ENCODE measurements at regions not wholly inside any gene's neighbourhood (a gene's known extent, or its start where the extent isn't known, plus 50 kb on each side); places are given as distances from the start of the nearest gene placed in this dataset.
"Not testable (repeated sequence)": the region's sequence is repeated elsewhere in the genome, so short reads cannot be mapped to it uniquely, and the experiment has no call there.

- no peak for DNase-seq (ENCODE audit: low read depth)
Measured at GRCh38 chr1:117754061-117754969, 148.5 kb downstream of the TENT5C start.

DNA sequence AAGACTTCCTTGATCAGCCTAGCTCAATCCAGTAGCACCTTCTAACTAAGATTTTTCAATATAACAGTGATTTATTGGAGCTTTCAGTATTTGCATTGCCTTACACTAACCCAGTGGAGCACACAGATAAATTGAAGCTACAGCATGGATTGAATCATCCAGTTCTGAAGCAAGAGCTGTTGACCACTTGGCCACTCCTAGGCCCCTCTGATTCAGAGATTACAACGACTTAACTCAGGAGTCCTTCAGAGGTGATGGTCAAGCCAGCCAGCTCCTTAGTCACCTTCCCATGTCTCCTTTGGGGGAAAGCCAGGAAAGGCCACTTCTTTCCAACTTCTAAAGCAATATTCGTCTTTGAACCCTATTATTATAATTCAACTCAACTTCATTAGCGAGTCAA is 151.8 kb downstream of the TENT5C start:
- DNase-seq (ENCODE audit: low read depth) = no peak

DNA sequence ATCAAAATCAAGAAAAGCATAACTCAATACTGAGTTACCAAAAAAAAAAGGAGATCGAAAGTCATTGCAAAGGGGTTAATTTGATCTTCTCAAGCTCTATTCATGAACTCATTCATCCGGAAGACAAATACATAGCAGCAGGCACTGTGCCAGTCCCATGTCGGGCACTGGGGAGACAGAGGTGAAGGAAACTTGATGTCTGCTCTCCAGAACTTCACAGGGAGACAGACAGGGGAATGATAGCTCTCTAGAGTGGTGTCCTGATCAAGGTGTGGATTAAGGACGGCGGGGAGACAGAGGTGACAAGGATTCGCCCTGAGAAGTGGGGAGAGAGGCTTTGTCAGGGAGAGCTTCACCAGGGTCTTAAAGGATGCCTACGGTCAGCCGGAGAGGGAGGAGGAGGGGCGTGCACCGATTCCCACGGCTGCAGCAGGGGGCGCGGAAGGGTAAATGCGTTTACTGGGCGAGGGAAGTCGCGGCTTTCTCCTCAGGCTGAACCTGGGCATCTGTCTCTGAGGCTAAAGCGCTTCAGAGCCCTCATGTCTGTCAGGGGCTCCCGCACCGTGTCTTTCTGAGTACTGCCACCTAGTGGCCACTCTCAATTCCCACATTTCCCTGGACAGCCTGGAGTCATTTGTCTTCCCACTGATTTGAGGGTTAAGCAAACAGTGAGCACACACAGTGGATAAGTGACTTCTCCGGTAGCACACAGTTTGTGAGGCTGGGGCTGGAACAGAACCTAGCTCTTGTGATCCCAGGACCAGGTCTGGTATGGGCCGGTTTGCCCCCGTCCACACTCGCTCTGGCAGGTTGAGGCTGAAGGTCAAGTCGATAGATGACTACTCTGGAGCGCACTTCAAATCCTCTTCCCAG is 152.8 kb downstream of the TENT5C start:
- DNase-seq (ENCODE audit: low read depth) = peak; percentile 40

GRCh38 chr1:117759535-117759934 is 153.7 kb downstream of the TENT5C start:
- DNase-seq (ENCODE audit: low read depth) = no peak

DNA sequence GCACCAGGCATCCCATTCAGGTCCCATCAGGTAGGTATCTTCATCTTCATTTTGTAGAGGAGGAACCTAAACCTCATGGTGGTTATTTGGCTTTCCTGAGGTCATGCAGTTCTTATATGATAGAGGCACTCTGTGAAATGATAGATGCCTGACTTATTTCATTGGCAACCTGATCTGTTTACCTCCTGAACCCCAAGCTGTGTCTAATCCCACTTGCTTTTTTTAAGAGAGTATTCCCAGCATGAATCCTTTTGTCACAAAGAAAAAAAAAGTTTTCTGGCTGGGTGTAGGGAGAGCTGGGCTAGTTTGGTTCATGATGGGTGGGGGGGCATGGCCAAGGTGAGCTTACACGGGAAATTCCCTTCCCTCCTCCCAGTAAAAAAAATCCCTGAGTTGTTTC is 154.2 kb downstream of the TENT5C start:
- DNase-seq (ENCODE audit: low read depth) = no peak

DNA sequence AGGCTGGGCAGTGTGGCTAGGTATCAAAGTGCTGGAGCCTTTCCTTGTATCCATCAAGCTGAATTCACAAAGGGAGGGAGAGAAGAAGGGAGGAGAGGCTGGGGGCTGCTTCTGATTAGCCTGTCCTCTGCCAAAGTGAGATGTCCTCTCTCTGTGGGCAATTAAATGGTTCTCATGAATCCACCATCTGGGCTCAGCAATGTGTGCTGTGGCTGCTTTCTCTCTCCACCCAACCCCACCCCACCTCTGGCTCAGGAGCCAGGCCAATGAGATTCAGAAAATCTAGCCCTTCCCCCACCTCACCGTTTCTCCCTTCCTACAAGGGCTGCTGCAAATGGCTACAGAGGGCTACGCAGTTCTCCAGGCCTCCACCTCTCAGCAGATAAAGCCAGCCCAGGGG is 154.6 kb downstream of the TENT5C start:
- DNase-seq (ENCODE audit: low read depth) = no peak

DNA sequence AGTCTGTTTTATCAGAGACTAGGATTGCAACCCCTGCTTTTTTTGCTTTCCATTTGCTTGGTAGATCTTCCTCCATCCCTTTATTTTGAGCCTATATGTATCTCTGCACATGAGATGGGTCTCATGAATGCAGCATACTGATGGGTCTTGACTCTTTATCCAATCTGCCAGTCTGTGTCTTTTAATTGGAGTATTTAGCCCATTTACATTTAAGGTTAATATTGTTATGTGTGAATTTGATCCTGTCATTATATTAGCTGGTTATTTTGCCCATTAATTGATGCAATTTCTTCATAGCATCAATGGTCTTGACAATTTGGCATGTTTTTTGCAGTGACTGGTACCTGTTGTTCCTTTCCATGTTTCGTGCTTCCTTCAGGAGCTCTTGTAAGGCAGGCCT is 161.7 kb downstream of the GDAP2 start:
- DNase-seq (ENCODE audit: low read depth) = not testable (repeated sequence)

- no peak for DNase-seq (ENCODE audit: low read depth)
Measured at GRCh38 chr1:117770981-117771531, 158.4 kb downstream of the GDAP2 start.

DNA sequence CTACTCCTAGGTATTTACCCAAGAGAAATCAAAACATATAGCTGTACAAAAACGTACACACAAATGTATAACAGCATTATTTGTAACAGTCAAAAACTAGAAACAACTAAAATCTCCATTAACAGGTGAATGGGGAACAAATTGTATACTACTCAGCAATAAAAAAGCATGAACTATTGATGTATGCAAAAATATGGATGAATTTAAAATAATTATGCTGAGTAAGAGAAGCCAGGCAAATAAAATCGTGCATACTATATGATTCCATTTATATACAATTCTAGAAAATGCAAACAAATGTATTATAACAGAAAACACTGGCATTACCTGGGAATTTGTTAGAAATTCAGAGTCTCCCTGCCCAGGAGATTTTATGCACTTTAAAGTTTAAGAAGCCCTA is 150.1 kb downstream of the GDAP2 start:
- no peak for DNase-seq (ENCODE audit: low read depth)

DNA sequence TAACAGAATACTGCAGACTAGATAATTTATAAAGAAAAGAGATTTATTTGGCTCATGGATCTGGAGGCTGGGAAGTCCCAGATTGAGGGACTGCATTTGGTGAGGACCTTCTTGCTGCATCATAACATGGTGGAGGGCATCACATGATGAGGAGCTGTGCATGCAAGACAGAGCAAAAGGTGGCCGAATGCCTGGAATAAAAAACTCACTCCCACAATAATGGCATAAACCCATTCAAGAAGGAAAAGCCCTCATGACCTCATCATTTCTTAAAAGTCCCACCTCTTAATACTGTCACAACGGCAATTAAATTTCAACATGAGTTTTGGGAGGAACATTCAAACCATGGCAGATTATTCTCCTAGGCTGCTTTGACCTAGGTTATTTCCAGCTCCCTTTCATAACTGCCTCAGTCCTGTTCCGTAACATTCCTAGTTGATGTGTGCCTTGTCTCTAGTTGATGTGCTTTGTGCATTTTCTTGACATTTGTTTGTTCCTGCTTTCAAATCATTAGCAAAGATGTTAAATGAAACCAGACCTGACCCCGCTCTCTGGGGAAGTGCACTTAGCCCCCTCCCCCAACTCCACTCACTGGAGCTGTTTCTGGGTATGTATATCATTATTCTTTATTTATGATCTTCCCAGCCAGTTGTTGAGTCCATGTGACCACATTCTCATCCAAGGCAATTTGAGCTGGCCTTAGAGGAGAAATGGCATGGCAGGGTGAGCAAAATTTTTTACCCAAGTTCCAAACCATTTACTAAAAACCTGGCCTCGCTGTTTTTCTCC is 148.5 kb downstream of the GDAP2 start:
- no peak for DNase-seq (ENCODE audit: low read depth)

DNA sequence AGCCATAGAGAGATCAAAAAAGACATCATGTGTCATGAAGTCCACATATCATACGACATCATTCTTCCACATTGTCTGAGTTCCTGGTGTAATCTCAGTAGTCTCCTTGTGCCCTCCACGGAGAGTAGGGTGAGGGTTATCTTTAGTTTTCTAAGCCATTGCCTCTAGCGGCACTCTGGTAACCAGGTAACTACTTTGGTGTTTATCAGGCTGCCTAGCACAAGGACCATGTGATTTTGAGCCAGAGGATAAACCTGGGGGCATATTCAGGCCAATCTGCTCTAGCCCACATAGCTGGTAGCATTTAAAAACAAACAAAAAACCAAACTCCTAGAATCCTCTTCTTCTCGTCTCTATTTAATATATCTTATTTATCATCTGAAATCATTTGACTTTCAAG is 147.4 kb downstream of the GDAP2 start:
- no peak for DNase-seq (ENCODE audit: low read depth)

- no peak for DNase-seq (ENCODE audit: low read depth)
Measured at GRCh38 chr1:117783606-117784396, 145.6 kb downstream of the GDAP2 start.

DNA sequence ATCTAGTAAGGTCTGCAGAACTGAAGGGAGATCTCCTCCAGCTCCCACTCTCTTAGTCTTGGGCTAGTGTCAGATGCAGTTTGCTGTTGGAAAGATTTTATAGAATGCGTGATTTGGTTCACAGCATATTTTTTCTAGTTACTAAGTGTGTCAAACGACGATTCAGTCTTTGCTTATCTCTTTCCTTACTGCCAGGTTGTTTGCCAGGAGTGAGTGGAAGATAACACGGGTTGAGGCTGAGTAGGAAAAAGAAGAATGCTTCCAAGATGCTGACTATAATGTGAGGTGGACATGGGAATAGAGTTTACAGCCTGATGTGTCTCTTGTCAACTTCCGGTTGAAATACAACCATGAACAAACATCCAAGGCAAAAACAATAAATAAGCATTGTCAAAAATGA is 141.4 kb downstream of the GDAP2 start:
- DNase-seq (ENCODE audit: low read depth) = no peak

DNA sequence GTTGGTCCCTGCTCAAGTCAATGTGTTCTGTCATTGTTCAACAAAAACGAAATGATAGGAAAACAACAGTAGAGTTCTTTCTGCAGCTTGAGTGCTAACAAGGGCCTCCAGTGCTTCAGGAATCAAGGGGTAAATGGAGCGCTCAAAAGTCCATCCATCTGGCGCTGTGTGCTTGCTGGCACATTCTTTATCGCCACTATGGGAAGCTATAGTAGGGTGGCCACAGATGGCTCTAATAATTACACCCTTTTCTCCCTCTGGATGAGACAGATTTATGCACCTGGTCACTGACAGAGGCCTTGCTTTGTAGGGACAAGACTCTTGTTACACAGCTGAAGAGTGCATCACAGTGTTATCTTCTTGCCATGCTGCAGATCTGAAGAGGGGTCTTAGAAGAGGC is 136.0 kb downstream of the GDAP2 start:
- no peak for DNase-seq (ENCODE audit: low read depth)

- no peak for DNase-seq (ENCODE audit: low read depth)
Measured at GRCh38 chr1:117794073-117794472, 135.3 kb downstream of the GDAP2 start.

- DNase-seq (ENCODE audit: low read depth) = no peak
Measured at GRCh38 chr1:117795190-117795589, 134.2 kb downstream of the GDAP2 start.

DNA sequence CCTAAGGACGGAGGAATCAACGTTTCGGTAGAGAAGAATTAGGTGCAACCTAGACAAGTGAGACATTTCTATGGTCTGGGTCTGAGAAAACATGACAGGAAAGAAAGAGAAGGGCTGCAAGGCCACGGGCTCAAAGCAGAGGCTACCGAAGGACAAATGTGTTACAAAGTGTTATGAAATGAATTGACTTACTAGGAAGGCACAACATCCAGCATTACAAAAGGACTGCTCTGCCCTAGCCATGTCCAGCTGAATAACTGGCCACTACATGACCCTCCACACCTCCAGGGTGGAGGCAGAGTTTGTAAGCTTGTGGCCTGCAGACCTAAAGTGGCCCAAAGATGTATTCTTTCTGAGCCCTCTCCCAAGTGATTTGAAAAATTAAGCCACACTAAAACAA is 133.6 kb downstream of the GDAP2 start:
- no peak for DNase-seq (ENCODE audit: low read depth)

GRCh38 chr1:117796226-117796625 is 133.2 kb downstream of the GDAP2 start:
- DNase-seq (ENCODE audit: low read depth) = no peak

DNA sequence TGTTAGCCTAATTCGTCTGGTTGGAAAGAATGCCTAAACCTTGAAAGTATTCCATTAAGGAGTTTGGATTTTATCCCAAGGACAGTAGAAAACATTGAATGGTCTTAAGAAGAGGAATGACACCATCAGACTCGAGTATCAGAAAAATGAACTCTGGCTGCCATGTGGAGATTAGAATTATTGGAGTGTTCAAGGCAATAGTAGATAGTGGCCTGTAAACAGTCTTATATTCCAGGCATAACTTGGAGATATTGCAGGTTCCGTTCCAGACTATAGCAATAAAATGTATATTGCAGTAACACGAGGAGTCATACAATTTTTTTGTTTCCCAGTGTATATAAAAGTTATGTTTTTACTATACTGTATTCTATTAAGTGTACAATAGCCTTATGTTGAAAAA is 130.9 kb downstream of the GDAP2 start:
- no peak for DNase-seq (ENCODE audit: low read depth)

- no peak for DNase-seq (ENCODE audit: low read depth)
Measured at GRCh38 chr1:117802531-117803257, 126.7 kb downstream of the GDAP2 start.

Measured in activated T-helper 9 cell treated with anti-CD3 and anti-CD28 coated beads, Interleukin-2, amount 50 U/mL, for 16 hours (primary cell).